ENCODE measurements at regions not wholly inside any gene's neighbourhood (a gene's known extent, or its start where the extent isn't known, plus 50 kb on each side); places are given as distances from the start of the nearest gene placed in this dataset.
A peak's percentile ranks its signal among the peaks of the same experiment; 100 is the strongest.
"Not testable (repeated sequence)": the region's sequence is repeated elsewhere in the genome, so short reads cannot be mapped to it uniquely, and the experiment has no call there.

DNA sequence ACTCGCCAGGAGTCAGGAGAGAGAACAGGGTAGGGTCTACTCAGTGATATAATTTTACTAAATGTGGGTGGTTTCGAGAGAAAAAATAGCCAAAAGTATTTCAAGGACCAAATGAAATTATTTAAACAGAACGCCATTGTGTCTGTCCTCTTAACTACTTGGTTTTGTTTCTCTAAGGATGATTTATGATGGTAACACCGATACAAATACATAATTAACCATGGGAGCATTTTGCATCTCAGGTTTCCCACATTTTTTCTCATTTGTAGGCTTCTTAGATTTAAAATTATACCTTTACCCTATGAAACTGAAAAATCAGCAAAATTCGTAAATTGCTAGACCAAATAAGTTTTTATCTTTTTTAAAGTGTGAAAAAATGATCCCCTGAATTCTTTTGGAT is 188.2 kb downstream of the ZFP64 start:
- Mint-ChIP-seq H3K36me3 (ENCODE audit: low read depth) (no peaks in the 10 kb centered on the region), H3K4me1 (ENCODE audit: low read depth) (peaks cover 6% of the 10 kb centered on the region), H3K4me3 (ENCODE audit: unreplicated experiment) (no peak overlapping the region), H3K27me3 (ENCODE audit: low read depth) (no peaks in the 10 kb centered on the region), H3K27ac (ENCODE audit: unreplicated experiment) (no peak overlapping the region), H3K9me3 (ENCODE audit: low read depth) (peaks cover 2% of the 10 kb centered on the region)
- no peak for DNase-seq (ENCODE audit: low spot score)
- TF ChIP-seq, protein P1, sequence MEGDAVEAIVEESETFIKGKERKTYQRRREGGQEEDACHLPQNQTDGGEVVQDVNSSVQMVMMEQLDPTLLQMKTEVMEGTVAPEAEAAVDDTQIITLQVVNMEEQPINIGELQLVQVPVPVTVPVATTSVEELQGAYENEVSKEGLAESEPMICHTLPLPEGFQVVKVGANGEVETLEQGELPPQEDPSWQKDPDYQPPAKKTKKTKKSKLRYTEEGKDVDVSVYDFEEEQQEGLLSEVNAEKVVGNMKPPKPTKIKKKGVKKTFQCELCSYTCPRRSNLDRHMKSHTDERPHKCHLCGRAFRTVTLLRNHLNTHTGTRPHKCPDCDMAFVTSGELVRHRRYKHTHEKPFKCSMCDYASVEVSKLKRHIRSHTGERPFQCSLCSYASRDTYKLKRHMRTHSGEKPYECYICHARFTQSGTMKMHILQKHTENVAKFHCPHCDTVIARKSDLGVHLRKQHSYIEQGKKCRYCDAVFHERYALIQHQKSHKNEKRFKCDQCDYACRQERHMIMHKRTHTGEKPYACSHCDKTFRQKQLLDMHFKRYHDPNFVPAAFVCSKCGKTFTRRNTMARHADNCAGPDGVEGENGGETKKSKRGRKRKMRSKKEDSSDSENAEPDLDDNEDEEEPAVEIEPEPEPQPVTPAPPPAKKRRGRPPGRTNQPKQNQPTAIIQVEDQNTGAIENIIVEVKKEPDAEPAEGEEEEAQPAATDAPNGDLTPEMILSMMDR (IDR thresholded peaks at IDR 0.05), result no peak

DNA sequence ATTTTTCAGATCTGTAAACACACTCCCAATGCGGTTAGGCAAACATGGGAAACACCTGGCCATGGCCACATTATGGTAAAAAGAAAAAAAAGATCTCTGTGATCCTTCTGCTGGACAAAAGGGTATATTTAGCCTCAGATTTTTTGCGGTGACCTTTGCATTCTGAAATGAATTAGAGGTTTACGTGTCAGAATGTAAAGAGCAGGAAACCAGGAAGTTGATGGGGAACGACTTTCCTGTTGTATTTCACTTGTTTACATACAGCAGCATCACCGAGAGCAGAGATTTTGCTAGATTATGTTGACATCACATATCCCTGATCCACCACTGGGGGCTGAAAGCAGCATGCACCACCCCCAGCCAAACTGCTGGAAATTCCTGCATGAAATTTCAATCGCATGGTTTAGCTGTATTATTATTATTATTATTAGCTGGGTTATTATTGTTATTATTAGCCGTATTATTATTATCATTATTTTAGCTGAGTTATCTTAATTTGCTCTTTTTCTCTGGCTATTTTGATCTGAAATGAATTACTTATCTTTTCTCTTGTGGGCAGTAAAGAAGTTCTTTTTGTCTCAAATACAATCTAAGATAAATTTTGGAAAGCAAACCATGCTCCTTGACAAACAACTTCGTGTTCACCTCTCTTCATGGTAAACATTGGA is 189.4 kb downstream of the ZFP64 start:
- Mint-ChIP-seq H3K27me3 (ENCODE audit: low read depth) (no peaks in the 10 kb centered on the region), H3K9me3 (ENCODE audit: low read depth) (peaks cover 2% of the 10 kb centered on the region), H3K4me3 (ENCODE audit: unreplicated experiment) (no peak overlapping the region), H3K36me3 (ENCODE audit: low read depth) (no peaks in the 10 kb centered on the region), H3K27ac (ENCODE audit: unreplicated experiment) (no peak overlapping the region), H3K4me1 (ENCODE audit: low read depth) (peaks cover 6% of the 10 kb centered on the region)
- TF ChIP-seq, protein P1 (IDR thresholded peaks at IDR 0.05), result peak; percentile 54
- DNase-seq (ENCODE audit: low spot score), result no peak

DNA sequence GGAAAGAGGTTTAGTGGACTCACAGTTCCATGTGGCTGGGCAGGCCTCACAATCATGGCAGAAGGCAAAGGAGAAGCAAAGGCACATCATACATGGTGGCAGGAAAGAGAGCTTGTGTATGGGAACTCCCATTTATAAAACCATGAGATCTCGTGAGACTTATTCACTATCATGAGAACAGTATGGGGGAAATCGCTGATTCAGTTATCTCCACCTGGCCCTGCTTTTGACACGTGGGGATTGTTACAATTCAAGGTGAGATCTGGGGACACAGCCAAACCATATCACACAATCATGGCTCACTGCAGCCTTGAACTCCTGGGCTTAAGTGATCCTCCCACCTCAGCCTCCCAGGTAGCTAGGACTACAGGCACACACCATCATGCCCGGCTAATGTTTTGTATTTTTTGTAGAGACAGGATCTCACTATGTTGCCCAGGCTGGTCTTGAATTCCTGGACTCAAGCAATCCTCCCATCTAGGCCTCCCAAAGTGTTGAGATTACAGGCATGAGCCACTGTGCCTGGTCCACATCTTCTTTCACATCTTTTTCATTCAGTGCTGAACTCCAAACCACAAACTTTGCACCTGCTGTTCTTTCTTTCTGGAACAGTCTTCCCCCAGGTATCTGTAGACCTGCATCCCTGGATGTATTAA is 194.2 kb downstream of the ZFP64 start:
- not testable (repeated sequence) for DNase-seq (ENCODE audit: low spot score); H3K4me3 Mint-ChIP-seq (ENCODE audit: unreplicated experiment); H3K27me3 Mint-ChIP-seq (ENCODE audit: low read depth); H3K9me3 Mint-ChIP-seq (ENCODE audit: low read depth); H3K36me3 Mint-ChIP-seq (ENCODE audit: low read depth); H3K27ac Mint-ChIP-seq (ENCODE audit: unreplicated experiment)
- peaks cover 15% of the 10 kb centered on the region for H3K4me1 Mint-ChIP-seq (ENCODE audit: low read depth)

DNA sequence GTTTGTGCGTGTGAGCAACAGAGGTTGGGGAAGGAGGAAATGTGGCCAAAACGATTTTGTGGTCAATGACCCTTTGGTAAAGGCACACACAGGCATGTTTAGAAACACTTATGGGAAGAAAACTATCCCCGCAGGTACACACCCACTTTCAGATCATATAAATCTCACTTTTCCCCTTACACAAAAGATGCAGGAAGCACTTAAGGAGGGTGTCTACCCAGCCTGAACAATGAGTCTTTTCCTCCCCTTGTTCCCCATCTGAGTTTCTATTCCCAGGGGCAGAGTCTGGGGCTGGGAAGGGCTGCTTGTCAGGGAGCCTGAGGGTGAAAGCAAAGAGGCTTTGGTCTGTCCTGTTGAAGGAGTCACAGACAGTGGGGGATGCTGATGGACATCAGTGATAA is 193.2 kb upstream of the SALL4 start:
- no peak for DNase-seq (ENCODE audit: low spot score)
- H3K36me3 Mint-ChIP-seq (ENCODE audit: low read depth), result no peaks in the 10 kb centered on the region
- TF ChIP-seq, protein P1 (IDR thresholded peaks at IDR 0.05), result no peak
- H3K27me3 Mint-ChIP-seq (ENCODE audit: low read depth), result no peaks in the 10 kb centered on the region
- H3K4me1 Mint-ChIP-seq (ENCODE audit: low read depth), result peaks cover 15% of the 10 kb centered on the region
- no peaks in the 10 kb centered on the region for H3K9me3 Mint-ChIP-seq (ENCODE audit: low read depth)
- no peak overlapping the region for H3K4me3 Mint-ChIP-seq (ENCODE audit: unreplicated experiment)
- H3K27ac Mint-ChIP-seq (ENCODE audit: unreplicated experiment), result peak overlapping the region; percentile 50

DNA sequence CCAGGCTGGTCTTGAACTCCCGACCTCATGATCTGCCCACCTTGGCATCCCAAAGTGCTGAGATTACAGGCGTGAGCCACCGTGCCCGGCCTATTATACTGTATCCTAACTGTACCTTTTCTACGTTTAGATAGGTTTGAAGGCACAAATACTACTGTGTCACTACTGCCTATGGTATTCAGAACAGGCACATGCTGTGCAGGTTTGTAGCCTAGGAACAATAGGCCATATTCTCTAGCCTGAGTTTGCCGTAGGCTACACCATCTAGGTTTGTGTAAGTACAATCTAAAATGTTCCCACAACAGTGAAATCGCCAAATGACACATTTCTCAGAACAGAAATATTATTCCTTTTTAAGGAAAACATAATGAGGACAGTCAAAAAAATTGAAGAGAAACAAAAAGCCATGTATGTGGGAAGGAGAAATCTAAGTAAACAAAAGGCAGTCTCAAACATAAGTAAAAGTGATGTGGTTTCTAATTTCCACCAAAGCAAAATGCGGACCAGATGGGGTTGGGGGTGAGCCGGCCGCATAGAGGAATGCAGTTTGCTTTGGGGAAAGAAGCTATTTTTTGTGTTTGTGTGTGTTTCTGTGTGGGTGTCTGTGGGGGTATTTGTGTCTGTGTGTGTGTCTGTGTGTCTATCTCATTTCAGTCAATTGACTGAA is 192.6 kb upstream of the SALL4 start:
- peaks cover 15% of the 10 kb centered on the region for H3K4me1 Mint-ChIP-seq (ENCODE audit: low read depth)
- no peaks in the 10 kb centered on the region for H3K27me3 Mint-ChIP-seq (ENCODE audit: low read depth)
- TF ChIP-seq, protein P1 (IDR thresholded peaks at IDR 0.05), result no peak
- no peak overlapping the region for H3K4me3 Mint-ChIP-seq (ENCODE audit: unreplicated experiment)
- H3K9me3 Mint-ChIP-seq (ENCODE audit: low read depth), result no peaks in the 10 kb centered on the region
- peak overlapping the region; percentile 50 for H3K27ac Mint-ChIP-seq (ENCODE audit: unreplicated experiment)
- DNase-seq (ENCODE audit: low spot score), result no peak
- no peaks in the 10 kb centered on the region for H3K36me3 Mint-ChIP-seq (ENCODE audit: low read depth)

All from chondrocyte (in vitro differentiated cells).